ENCODE measurements at regions not wholly inside any gene's neighbourhood (a gene's known extent, or its start where the extent isn't known, plus 50 kb on each side); places are given as distances from the start of the nearest gene placed in this dataset.

- intact Hi-C loops (cut with DNase I), result no loop called here
- 79 to 90% methylated on average over 3 to 5 of the region's 5 CpGs for WGBS, 2 donors
- DNase-seq, result no peak
Observed at GRCh38 chr5:3266861-3267260, 328.8 kb upstream of the IRX1 start.

GRCh38 chr5:3265936-3266335 is 329.7 kb upstream of the IRX1 start:
- no peak overlapping the region for H3K27ac ChIP-seq
- intact Hi-C loops (cut with DNase I), result no loop called here
- TF ChIP-seq CTCF (IDR thresholded peaks at IDR 0.05), result no peak
- TF ChIP-seq POLR2A (IDR thresholded peaks at IDR 0.05), result no peak
- H3K9me3 ChIP-seq, result no peaks in the 10 kb centered on the region
- no peaks in the 10 kb centered on the region for H3K27me3 ChIP-seq
- WGBS, 2 donors, result 79 to 91% methylated on average over 6 of the region's 6 CpGs
- DNase-seq, result no peak
- H3K4me1 ChIP-seq, result no peaks in the 10 kb centered on the region
- H3K4me3 ChIP-seq (replicated peaks in 1 of 3), result no peak overlapping the region
- no peaks in the 10 kb centered on the region for H3K36me3 ChIP-seq

More at GRCh38 chr5:3266861-3267260, 328.8 kb upstream of the IRX1 start:
- H3K4me1 ChIP-seq, result no peaks in the 10 kb centered on the region
- H3K36me3 ChIP-seq, result no peaks in the 10 kb centered on the region
- no peaks in the 10 kb centered on the region for H3K27me3 ChIP-seq
- H3K4me3 ChIP-seq (replicated peaks in 1 of 3), result no peak overlapping the region
- H3K27ac ChIP-seq, result no peak overlapping the region
- TF ChIP-seq POLR2A (IDR thresholded peaks at IDR 0.05) (no peak), CTCF (IDR thresholded peaks at IDR 0.05) (no peak)
- no peaks in the 10 kb centered on the region for H3K9me3 ChIP-seq

- no peak overlapping the region for H3K4me3 ChIP-seq (replicated peaks in 1 of 3)
- WGBS, 2 donors, result 72% methylated on average over 5 of the region's 5 CpGs
- TF ChIP-seq CTCF (IDR thresholded peaks at IDR 0.05), result no peak
- no peak for TF ChIP-seq POLR2A (IDR thresholded peaks at IDR 0.05)
- no peaks in the 10 kb centered on the region for H3K9me3 ChIP-seq
- intact Hi-C loops (cut with DNase I), result no loop called here
- H3K27ac ChIP-seq, result no peak overlapping the region
- no peaks in the 10 kb centered on the region for H3K4me1 ChIP-seq
- H3K36me3 ChIP-seq, result no peaks in the 10 kb centered on the region
- no peak for DNase-seq
- H3K27me3 ChIP-seq, result no peaks in the 10 kb centered on the region
Observed at GRCh38 chr5:3265131-3265885, 330.3 kb upstream of the IRX1 start.

GRCh38 chr5:3262451-3262850 is 333.2 kb upstream of the IRX1 start:
- 84% methylated on average over 4 of the region's 4 CpGs for WGBS, 2 donors
- Histone ChIP-seq H3K4me3 (replicated peaks in 1 of 3) (no peak overlapping the region), H3K4me1 (no peaks in the 10 kb centered on the region), H3K36me3 (no peaks in the 10 kb centered on the region), H3K9me3 (no peaks in the 10 kb centered on the region), H3K27me3 (no peaks in the 10 kb centered on the region), H3K27ac (no peak overlapping the region)
- DNase-seq, result no peak
- TF ChIP-seq POLR2A (IDR thresholded peaks at IDR 0.05), result no peak
- TF ChIP-seq CTCF (IDR thresholded peaks at IDR 0.05), result no peak
- intact Hi-C loops (cut with DNase I), result no loop called here

- intact Hi-C loops (cut with DNase I), result no loop called here
- 91 to 99% methylated on average over 4 of the region's 4 CpGs for WGBS, 2 donors
- no peak for TF ChIP-seq CTCF (IDR thresholded peaks at IDR 0.05)
- TF ChIP-seq POLR2A (IDR thresholded peaks at IDR 0.05), result no peak
- H3K4me1 ChIP-seq, result no peaks in the 10 kb centered on the region
- no peak overlapping the region for H3K4me3 ChIP-seq (replicated peaks in 1 of 3)
- no peak overlapping the region for H3K27ac ChIP-seq
- H3K9me3 ChIP-seq, result no peaks in the 10 kb centered on the region
- no peak for DNase-seq
- no peaks in the 10 kb centered on the region for H3K36me3 ChIP-seq
- no peaks in the 10 kb centered on the region for H3K27me3 ChIP-seq
Observed at GRCh38 chr5:3261081-3261480, 334.6 kb upstream of the IRX1 start.

Data from thyroid gland (tissue), 4 donors.